WTC11 (cell line): ENCODE measurements at regions not wholly inside any gene's neighbourhood (a gene's known extent, or its start where the extent isn't known, plus 50 kb on each side); places are given as distances from the start of the nearest gene placed in this dataset.

Experiments used
- ATAC-seq: fragments of 200-7000 bp; cut with Tn5 transposase; 2 replicates; pipeline ENCODE4 v1.10.0; 2021; ENCODE audit warnings: mild to moderate bottlenecking, moderate library complexity
- CTCF ChIA-PET: fragments of 300-600 bp; sonication (Branson Sonifier 250); formaldehyde crosslinking; loops from one replicate; lab custom pipeline; 2021; ENCODE audit warnings: antibody characterized with exemption; lab: Charles Lee
- POLR2A ChIA-PET: fragments of 350-600 bp; sonication (Branson Sonifier 250); formaldehyde crosslinking; loops from one replicate; lab custom pipeline; 2021; ENCODE audit warnings: antibody characterized with exemption; lab: Charles Lee
- DNase-seq: peaks from one replicate; pipeline ENCODE4 v3.0.0; 2021; ENCODE audit warnings: low spot score
- H3K27ac Mint-ChIP-seq: 2 replicates; pipeline ENCODE4 v1.8.0; 2021; ENCODE audit warnings: mixed read lengths
- H3K27me3 Mint-ChIP-seq: 2 replicates; pipeline ENCODE4 v1.8.0; 2021; ENCODE audit warnings: low read depth, mild to moderate bottlenecking, moderate library complexity, mixed read lengths
- H3K36me3 Mint-ChIP-seq: 2 replicates; pipeline ENCODE4 v1.8.0; 2021; ENCODE audit warnings: mixed read lengths
- H3K4me1 Mint-ChIP-seq: 2 replicates; pipeline ENCODE4 v1.8.0; 2022; ENCODE audit warnings: mixed read lengths
- H3K4me3 Mint-ChIP-seq: 2 replicates; pipeline ENCODE4 v1.8.0; 2021; ENCODE audit warnings: mild to moderate bottlenecking, moderate library complexity, mixed read lengths
- H3K9me3 Mint-ChIP-seq: 2 replicates; pipeline ENCODE4 v1.8.0; 2021; ENCODE audit warnings: mixed read lengths
- ELF4 ChIP-seq: sonication (generic); formaldehyde crosslinking; IDR thresholded peaks from 2 replicates; pipeline ENCODE4 v1.8.1; 2022; ENCODE audit warnings: low read depth, mild to moderate bottlenecking, moderate library complexity, missing genetic modification reagents
- ESRRA ChIP-seq: sonication (generic); formaldehyde crosslinking; IDR thresholded peaks from 2 replicates; pipeline ENCODE4 v1.8.1; 2022; ENCODE audit warnings: mild to moderate bottlenecking, missing genetic modification reagents, borderline replicate concordance
- FOXJ3 ChIP-seq: sonication (generic); formaldehyde crosslinking; IDR thresholded peaks from 2 replicates; pipeline ENCODE4 v1.9.0; 2021; ENCODE audit warnings: missing genetic modification reagents, mild to moderate bottlenecking, borderline replicate concordance
- GTF2I ChIP-seq: fragments of 250-450 bp; sonication (Bioruptor Pico); conservative IDR thresholded peaks from 2 replicates; pipeline ENCODE4 v1.4.0; 2021; ENCODE audit warnings: mild to moderate bottlenecking
- IRF2 ChIP-seq: sonication (generic); formaldehyde crosslinking; IDR thresholded peaks from 2 replicates; pipeline ENCODE4 v1.8.0; 2022; ENCODE audit warnings: low read depth, missing genetic modification reagents, borderline replicate concordance
- MXD4 ChIP-seq: fragments of 250-450 bp; sonication (Bioruptor Pico); IDR thresholded peaks from 2 replicates; pipeline ENCODE4 v1.8.0; 2021; ENCODE audit warnings: mild to moderate bottlenecking, moderate library complexity, borderline replicate concordance
- NFE2L1 ChIP-seq: sonication (generic); formaldehyde crosslinking; IDR thresholded peaks from 2 replicates; pipeline ENCODE4 v1.8.1; 2023; ENCODE audit warnings: missing genetic modification reagents
- NFYB ChIP-seq: sonication (generic); formaldehyde crosslinking; conservative IDR thresholded peaks from 2 replicates; pipeline ENCODE4 v1.8.0; 2022; ENCODE audit warnings: low read depth, missing genetic modification reagents
- NR2C2 ChIP-seq: sonication (generic); formaldehyde crosslinking; IDR thresholded peaks from 2 replicates; pipeline ENCODE4 v1.8.0; 2022; ENCODE audit warnings: mild to moderate bottlenecking, missing genetic modification reagents
- OVOL2 ChIP-seq: fragments of 250-450 bp; sonication (Bioruptor Pico); IDR thresholded peaks from 2 replicates; pipeline ENCODE4 v1.9.0; 2021; ENCODE audit warnings: mild to moderate bottlenecking, borderline replicate concordance
- PRRX2 ChIP-seq: fragments of 250-450 bp; sonication (Bioruptor Pico); IDR thresholded peaks from 2 replicates; pipeline ENCODE4 v1.8.0; 2021; ENCODE audit warnings: mild to moderate bottlenecking
- RELA ChIP-seq: sonication (generic); formaldehyde crosslinking; IDR thresholded peaks from 2 replicates; pipeline ENCODE4 v1.8.1; 2022; ENCODE audit warnings: missing genetic modification reagents, mild to moderate bottlenecking, borderline replicate concordance
- RORB ChIP-seq: fragments of 250-450 bp; sonication (Bioruptor Pico); IDR thresholded peaks from 2 replicates; pipeline ENCODE4 v1.9.0; 2021; ENCODE audit warnings: mild to moderate bottlenecking
- SMAD3 ChIP-seq: sonication (generic); formaldehyde crosslinking; IDR thresholded peaks from 2 replicates; pipeline ENCODE4 v1.8.0; 2022; ENCODE audit warnings: missing genetic modification reagents, mild to moderate bottlenecking, borderline replicate concordance
- SOX15 ChIP-seq: fragments of 250-450 bp; sonication (Bioruptor Pico); IDR thresholded peaks from 2 replicates; pipeline ENCODE4 v1.9.0; 2021; ENCODE audit warnings: mild to moderate bottlenecking
- SP1 ChIP-seq: sonication (generic); formaldehyde crosslinking; conservative IDR thresholded peaks from 2 replicates; pipeline ENCODE4 v1.8.1; 2022; ENCODE audit warnings: missing genetic modification reagents
- TEAD1 ChIP-seq: sonication (generic); formaldehyde crosslinking; IDR thresholded peaks from 2 replicates; pipeline ENCODE4 v1.8.0; 2022; ENCODE audit warnings: mild to moderate bottlenecking, missing genetic modification reagents
- TEAD4 ChIP-seq: sonication (generic); formaldehyde crosslinking; IDR thresholded peaks from 2 replicates; pipeline ENCODE4 v1.8.0; 2022; ENCODE audit warnings: mild to moderate bottlenecking, missing genetic modification reagents
- ZNF121 ChIP-seq: sonication (generic); formaldehyde crosslinking; IDR thresholded peaks from 2 replicates; pipeline ENCODE4 v1.8.0; 2023; ENCODE audit warnings: missing genetic modification reagents
- ZNF423 ChIP-seq: fragments of 250-450 bp; sonication (Bioruptor Pico); IDR thresholded peaks from 2 replicates; pipeline ENCODE4 v2.1.2; 2022; ENCODE audit warnings: mild to moderate bottlenecking, moderate library complexity
- ZNF671 ChIP-seq: fragments of 250-450 bp; sonication (Bioruptor Pico); IDR thresholded peaks from 2 replicates; pipeline ENCODE4 v1.8.0; 2021; ENCODE audit warnings: mild to moderate bottlenecking
- TF ChIP-seq, protein P1 (sequence below): sonication (generic); formaldehyde crosslinking; IDR thresholded peaks from 2 replicates; pipeline ENCODE4 v1.8.0; 2022; ENCODE audit warnings: mild to moderate bottlenecking, missing genetic modification reagents
- TF ChIP-seq, protein P2 (sequence below): sonication (generic); formaldehyde crosslinking; IDR thresholded peaks from 2 replicates; pipeline ENCODE4 v1.8.0; 2022; ENCODE audit warnings: mild to moderate bottlenecking, missing genetic modification reagents
- TF ChIP-seq, protein P3 (sequence below): sonication (generic); formaldehyde crosslinking; IDR thresholded peaks from 2 replicates; pipeline ENCODE4 v1.8.0; 2022; ENCODE audit warnings: mild to moderate bottlenecking, missing genetic modification reagents
- TF ChIP-seq, protein P4 (sequence below): sonication (generic); formaldehyde crosslinking; IDR thresholded peaks from 2 replicates; pipeline ENCODE4 v1.8.1; 2022; ENCODE audit warnings: low read depth, mild to moderate bottlenecking, moderate library complexity, missing genetic modification reagents, borderline replicate concordance
- TF ChIP-seq, protein P5 (sequence below): sonication (generic); formaldehyde crosslinking; IDR thresholded peaks from 2 replicates; pipeline ENCODE4 v1.8.1; 2022; ENCODE audit warnings: missing genetic modification reagents, borderline replicate concordance
- TF ChIP-seq, protein P6 (sequence below): sonication (generic); formaldehyde crosslinking; IDR thresholded peaks from 2 replicates; pipeline ENCODE4 v1.8.0; 2023; ENCODE audit warnings: missing genetic modification reagents, mild to moderate bottlenecking, borderline replicate concordance

DNA sequence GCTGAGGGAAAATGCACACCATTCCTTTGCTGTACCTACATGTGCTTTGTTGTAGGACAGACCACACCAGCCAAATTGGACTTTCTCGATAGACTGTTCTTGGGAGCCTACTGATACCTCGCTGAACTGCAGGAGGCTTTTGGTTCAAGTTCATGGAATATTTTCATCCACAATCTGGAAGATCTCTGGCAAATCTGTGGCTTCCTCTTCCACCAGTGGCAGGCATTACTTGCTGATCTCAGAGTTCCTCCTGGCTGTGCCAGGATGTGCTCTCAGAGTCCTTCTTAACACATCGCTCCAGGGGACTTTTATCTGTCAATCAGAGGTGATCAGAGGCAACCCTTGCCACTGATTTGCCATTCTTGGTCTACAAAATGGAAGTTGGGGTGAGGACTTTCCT lies 87.7 kb downstream of the PTGR3 start (continued):
- TF ChIP-seq MXD4 (CRISPR knock-in tag): no peak

DNA sequence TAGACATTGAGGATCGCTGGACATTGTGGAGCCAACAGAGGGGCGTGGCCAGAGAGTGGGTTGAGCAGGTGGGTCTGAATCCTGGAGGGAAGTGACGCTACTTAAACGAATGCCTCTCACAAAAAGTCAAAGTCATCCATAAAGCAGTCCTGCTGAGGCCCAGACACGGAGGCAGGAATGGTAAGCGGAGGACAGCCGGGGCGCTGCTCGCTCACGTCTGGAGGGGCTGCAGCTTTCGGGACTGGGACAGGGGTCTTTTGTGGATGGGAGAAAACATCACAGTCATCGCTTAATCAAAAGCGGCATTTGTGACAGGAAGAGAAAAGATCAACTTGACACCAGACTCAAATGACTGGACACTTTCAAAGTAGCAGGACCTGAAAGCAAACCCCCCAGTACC lies 88.4 kb downstream of the PTGR3 start:
- CTCF ChIA-PET: no interaction called here
- Mint-ChIP-seq H3K9me3 (no peaks in the 10 kb centered on the region), H3K36me3 (no peaks in the 10 kb centered on the region), H3K27me3 (no peaks in the 10 kb centered on the region), H3K4me3 (no peak overlapping the region), H3K4me1 (0 out of 2 replicates have a peak, but pooled peaks cover 3% of the 10 kb centered on the region), H3K27ac (no peak overlapping the region)
- TF ChIP-seq MXD4 (CRISPR knock-in tag) (no peak), FOXJ3 (no peak), SMAD3 (CRISPR knock-in tag) (no peak), GTF2I (no peak), NFYB (CRISPR knock-in tag) (no peak), PRRX2 (CRISPR knock-in tag) (no peak), ZNF423 (CRISPR knock-in tag) (no peak), TEAD1 (CRISPR knock-in tag) (no peak), NFE2L1 (no peak), SP1 (CRISPR knock-in tag) (no peak), ZNF121 (CRISPR knock-in tag) (no peak), RELA (CRISPR knock-in tag) (no peak)
- TF ChIP-seq, protein P1, sequence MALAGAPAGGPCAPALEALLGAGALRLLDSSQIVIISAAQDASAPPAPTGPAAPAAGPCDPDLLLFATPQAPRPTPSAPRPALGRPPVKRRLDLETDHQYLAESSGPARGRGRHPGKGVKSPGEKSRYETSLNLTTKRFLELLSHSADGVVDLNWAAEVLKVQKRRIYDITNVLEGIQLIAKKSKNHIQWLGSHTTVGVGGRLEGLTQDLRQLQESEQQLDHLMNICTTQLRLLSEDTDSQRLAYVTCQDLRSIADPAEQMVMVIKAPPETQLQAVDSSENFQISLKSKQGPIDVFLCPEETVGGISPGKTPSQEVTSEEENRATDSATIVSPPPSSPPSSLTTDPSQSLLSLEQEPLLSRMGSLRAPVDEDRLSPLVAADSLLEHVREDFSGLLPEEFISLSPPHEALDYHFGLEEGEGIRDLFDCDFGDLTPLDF (CRISPR knock-in tag): no peak
- TF ChIP-seq, protein P2, sequence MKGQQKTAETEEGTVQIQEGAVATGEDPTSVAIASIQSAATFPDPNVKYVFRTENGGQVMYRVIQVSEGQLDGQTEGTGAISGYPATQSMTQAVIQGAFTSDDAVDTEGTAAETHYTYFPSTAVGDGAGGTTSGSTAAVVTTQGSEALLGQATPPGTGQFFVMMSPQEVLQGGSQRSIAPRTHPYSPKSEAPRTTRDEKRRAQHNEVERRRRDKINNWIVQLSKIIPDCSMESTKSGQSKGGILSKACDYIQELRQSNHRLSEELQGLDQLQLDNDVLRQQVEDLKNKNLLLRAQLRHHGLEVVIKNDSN: no peak
- POLR2A ChIA-PET: no interaction called here
- DNase-seq (no peak), ATAC-seq (no peak)

DNA sequence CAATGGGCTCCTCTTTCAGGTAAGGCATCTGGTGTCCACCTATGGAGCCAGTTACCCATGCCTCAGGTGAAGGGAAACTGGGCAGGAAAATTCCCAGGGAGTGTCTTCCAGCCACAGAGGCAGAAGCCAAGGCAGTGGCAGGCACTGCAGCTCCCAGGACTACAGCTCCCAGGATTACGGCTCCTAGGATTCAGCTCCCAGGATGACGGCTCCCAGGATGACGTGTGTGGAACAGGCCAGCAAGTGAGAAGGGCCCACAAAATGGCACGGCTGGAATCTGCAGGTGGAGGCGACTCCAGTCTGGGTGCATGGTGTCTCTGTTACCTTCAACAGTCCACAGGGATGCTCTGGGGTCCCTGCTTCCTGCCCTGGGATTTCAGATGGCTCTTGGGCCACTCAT lies 92.1 kb downstream of the PTGR3 start:
- no peaks in the 10 kb centered on the region for H3K36me3 Mint-ChIP-seq
- no peak overlapping the region for H3K27ac Mint-ChIP-seq
- no peaks in the 10 kb centered on the region for H3K4me1 Mint-ChIP-seq
- no peak for DNase-seq
- POLR2A ChIA-PET: no interaction called here
- ATAC-seq: no peak
- H3K9me3 Mint-ChIP-seq: no peaks in the 10 kb centered on the region
- no peaks in the 10 kb centered on the region for H3K27me3 Mint-ChIP-seq
- no peak overlapping the region for H3K4me3 Mint-ChIP-seq
- CTCF ChIA-PET: no interaction called here
- TF ChIP-seq ZNF671 (CRISPR knock-in tag): no peak
- no peak for TF ChIP-seq ELF4 (CRISPR knock-in tag)
- TF ChIP-seq PRRX2 (CRISPR knock-in tag): no peak
- TF ChIP-seq, protein P3, sequence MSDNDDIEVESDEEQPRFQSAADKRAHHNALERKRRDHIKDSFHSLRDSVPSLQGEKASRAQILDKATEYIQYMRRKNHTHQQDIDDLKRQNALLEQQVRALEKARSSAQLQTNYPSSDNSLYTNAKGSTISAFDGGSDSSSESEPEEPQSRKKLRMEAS (CRISPR knock-in tag): no peak
- TF ChIP-seq RORB (CRISPR knock-in tag): no peak
- no peak for TF ChIP-seq SP1 (CRISPR knock-in tag)
- TF ChIP-seq NR2C2 (CRISPR knock-in tag): no peak
- TF ChIP-seq, protein P4, sequence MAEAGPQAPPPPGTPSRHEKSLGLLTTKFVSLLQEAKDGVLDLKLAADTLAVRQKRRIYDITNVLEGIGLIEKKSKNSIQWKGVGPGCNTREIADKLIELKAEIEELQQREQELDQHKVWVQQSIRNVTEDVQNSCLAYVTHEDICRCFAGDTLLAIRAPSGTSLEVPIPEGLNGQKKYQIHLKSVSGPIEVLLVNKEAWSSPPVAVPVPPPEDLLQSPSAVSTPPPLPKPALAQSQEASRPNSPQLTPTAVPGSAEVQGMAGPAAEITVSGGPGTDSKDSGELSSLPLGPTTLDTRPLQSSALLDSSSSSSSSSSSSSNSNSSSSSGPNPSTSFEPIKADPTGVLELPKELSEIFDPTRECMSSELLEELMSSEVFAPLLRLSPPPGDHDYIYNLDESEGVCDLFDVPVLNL (CRISPR knock-in tag): no peak
- no peak for TF ChIP-seq TEAD4 (CRISPR knock-in tag)
- TF ChIP-seq, protein P5, sequence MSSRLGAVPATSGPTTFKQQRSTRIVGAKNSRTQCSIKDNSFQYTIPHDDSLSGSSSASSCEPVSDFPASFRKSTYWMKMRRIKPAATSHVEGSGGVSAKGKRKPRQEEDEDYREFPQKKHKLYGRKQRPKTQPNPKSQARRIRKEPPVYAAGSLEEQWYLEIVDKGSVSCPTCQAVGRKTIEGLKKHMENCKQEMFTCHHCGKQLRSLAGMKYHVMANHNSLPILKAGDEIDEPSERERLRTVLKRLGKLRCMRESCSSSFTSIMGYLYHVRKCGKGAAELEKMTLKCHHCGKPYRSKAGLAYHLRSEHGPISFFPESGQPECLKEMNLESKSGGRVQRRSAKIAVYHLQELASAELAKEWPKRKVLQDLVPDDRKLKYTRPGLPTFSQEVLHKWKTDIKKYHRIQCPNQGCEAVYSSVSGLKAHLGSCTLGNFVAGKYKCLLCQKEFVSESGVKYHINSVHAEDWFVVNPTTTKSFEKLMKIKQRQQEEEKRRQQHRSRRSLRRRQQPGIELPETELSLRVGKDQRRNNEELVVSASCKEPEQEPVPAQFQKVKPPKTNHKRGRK (CRISPR knock-in tag): no peak
- no peak for TF ChIP-seq ESRRA (CRISPR knock-in tag)
- no peak for TF ChIP-seq IRF2 (CRISPR knock-in tag)
- TF ChIP-seq SOX15: no peak
- no peak for TF ChIP-seq OVOL2 (CRISPR knock-in tag)
- TF ChIP-seq, protein P6, sequence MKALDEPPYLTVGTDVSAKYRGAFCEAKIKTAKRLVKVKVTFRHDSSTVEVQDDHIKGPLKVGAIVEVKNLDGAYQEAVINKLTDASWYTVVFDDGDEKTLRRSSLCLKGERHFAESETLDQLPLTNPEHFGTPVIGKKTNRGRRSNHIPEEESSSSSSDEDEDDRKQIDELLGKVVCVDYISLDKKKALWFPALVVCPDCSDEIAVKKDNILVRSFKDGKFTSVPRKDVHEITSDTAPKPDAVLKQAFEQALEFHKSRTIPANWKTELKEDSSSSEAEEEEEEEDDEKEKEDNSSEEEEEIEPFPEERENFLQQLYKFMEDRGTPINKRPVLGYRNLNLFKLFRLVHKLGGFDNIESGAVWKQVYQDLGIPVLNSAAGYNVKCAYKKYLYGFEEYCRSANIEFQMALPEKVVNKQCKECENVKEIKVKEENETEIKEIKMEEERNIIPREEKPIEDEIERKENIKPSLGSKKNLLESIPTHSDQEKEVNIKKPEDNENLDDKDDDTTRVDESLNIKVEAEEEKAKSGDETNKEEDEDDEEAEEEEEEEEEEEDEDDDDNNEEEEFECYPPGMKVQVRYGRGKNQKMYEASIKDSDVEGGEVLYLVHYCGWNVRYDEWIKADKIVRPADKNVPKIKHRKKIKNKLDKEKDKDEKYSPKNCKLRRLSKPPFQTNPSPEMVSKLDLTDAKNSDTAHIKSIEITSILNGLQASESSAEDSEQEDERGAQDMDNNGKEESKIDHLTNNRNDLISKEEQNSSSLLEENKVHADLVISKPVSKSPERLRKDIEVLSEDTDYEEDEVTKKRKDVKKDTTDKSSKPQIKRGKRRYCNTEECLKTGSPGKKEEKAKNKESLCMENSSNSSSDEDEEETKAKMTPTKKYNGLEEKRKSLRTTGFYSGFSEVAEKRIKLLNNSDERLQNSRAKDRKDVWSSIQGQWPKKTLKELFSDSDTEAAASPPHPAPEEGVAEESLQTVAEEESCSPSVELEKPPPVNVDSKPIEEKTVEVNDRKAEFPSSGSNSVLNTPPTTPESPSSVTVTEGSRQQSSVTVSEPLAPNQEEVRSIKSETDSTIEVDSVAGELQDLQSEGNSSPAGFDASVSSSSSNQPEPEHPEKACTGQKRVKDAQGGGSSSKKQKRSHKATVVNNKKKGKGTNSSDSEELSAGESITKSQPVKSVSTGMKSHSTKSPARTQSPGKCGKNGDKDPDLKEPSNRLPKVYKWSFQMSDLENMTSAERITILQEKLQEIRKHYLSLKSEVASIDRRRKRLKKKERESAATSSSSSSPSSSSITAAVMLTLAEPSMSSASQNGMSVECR (CRISPR knock-in tag): no peak
